ENCODE measurements at regions not wholly inside any gene's neighbourhood (a gene's known extent, or its start where the extent isn't known, plus 50 kb on each side); places are given as distances from the start of the nearest gene placed in this dataset.
"Not testable (repeated sequence)": the region's sequence is repeated elsewhere in the genome, so short reads cannot be mapped to it uniquely, and the experiment has no call there.

DNA sequence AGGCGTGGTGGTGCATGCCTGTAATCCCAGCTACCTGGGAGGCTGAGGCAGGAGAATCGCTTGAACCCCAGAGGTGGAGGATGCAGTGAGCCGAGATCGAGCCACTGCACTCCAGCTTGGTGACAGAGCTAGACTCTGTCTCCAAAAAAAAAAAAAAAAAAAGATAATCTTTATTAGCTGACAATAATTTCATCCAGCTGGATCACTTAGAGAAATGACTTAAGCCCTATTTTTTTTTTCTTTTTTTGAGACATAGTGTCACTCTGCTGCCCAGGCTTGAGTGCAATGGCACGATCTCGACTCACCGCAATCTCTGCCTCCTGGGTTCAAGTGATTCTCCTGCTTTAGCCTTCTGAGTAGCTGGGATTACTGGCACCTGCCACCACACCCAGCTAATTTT is 51.6 kb upstream of the MAP4K4 start:
- not testable (repeated sequence) for DNase-seq (ENCODE audit: low read depth)

DNA sequence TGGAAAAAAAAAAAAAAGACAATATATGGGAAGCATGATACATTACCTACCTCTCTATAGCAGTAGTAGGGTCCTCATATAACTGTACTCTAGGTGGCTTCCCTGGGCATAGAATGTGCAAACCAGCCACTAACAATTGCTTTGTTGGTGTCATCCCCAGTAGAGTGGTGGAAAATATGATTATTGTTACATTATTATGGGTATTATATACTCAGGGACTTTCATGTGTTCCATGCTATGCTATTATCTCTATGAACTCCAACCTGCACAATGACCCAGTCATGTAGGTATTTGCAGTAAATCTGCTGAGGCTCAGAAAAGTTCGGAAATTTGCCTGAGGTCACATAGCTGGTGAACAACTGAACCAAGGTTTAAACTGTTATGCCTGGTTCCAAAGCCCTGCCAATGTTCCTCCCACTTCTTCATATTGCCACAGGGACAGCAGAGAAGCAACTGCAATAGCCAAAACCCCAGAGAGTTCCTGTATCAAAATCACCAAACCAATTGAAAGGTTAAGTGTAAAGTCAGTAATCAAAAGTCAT is 52.6 kb upstream of the MAP4K4 start:
- DNase-seq (ENCODE audit: low read depth) = no peak

DNA sequence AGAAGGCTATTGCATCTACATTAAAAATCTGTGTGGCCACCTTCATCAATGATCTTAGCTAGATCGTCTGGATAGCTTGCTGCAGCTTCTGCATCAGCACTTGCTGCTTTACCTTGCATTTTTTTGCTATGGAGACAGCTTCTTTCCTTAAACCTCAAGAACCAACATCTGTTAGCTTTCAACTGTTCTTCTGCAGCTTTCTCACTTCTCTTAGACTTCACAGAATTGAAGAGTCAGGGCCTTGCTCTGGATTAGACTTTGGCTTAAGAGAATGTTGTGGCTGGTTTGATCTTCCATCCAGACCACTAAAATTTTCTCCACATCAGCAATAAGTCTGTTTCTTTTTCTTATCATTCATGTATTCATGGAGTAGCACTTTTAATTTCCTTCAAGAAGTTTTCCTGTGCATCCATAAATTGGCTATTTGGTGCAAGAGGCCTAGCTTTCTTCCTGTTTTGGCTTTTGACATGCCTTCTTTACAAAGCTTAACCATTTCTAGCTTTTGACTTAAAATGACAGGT is 54.4 kb upstream of the MAP4K4 start:
- no peak for DNase-seq (ENCODE audit: low read depth)

DNA sequence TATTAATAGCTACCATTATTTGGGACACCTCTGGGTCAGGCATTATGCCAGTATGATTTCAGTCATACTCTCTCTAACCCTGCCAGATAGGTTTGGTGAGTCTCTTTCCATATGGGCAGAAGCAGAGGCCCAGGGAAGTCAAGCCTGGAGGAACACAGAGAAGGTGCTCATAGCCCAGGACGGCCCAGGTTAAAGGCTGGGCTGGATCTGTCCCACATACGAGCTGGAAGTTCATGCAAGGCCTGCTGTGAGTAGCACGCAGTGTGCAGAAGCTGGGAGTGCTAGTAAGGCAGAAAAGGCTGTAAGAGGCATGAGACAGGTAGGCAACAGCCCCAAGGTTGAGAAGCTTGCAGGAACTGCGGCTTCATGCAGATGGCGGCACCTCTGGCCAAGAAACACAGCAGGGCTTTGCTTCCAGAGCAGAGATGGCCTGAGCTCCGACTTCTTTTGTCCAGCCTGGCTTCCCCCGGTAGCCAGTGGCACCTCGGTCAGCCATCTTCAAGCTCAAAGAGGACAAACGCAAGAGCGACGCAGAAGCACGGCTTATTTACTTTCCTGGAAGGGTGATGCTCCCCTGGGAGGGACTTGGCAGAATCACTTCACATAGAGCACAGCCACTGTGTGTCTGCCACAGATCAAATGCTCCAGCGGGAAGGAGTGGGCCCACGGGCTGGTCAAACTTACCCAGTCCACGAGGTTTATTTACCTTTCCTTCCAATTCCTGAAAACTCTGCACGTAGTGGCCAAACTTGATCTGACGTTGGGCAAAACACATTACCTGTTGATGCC is 58.5 kb upstream of the MAP4K4 start:
- no peak for DNase-seq (ENCODE audit: low read depth)

DNA sequence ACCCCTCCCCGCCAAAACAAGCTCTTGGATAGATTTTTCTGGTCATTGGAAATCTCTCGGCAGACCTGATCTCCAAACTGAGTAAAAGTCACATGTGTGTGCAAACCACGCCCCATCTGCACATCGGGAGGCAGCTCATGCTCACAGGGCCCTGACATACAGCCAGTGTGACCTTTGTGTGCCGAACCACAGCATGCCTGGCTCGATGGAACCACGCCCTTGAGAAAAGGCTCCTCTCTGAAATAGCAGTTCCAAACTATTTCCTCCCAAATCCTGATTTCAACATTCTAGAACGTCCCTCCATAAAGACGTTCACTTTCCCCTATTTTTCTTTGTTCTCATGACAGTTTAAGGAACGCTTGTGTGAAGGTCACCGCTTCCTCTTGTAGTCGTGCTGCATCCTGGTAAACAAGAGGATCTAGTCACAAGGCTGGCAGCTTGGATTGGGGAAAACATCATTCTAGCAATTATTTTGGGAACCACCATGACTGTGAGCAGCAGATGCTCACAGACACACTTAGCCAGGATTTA is 59.3 kb upstream of the MAP4K4 start:
- DNase-seq (ENCODE audit: low read depth) = no peak

DNA sequence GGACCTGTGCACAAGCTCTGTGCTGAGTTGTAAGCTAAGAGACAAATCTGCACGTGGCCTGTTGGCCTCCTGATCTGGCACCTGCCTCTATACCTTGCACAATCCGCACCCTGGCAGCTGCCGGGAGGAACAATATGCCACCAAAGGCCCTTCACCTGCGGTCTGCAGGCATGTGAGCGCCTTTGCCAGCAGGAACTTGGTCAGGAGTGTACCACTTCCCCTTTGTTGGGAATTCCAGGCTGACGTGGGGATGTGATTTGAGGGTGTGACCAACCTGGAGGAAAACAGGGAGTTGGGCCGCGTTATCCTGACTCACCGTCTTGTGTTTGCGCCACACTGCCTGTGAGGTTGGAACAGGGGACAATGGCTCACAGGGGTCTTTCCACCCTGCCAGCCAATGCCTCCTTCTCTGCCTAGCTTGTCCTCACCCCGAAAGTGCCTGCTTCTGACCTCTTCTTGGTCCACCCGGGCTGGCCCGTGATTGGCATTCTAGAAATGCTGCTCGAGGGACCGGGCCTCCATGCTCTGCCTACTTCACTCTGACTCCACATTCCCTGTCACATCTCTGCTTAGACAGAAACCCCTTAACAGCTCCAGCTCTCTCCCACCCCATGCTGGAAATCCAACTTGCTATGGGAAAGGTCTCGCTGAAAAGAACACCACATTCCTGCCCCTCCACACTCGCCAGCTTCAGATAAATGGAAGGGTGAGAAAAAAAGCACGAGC is 67.1 kb upstream of the MAP4K4 start:
- DNase-seq (ENCODE audit: low read depth) = no peak

DNA sequence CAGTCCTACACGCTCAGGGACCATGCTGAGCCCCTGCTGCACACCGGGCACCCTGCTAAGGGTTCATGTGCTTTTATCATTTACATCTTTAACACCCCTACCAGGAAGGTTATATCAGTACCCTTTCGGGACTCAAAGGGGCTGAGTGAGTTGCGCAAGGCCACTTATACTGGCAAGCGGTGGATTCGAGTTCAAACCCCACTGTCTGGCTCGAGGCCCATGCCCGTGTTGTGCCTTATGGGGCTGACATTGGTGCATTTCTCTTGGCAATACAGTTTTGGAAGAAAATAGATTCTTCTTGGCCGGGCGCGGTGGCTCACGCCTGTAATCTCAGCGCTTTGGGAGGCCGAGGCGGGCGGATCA is 69.5 kb upstream of the MAP4K4 start:
- no peak for DNase-seq (ENCODE audit: low read depth)

DNA sequence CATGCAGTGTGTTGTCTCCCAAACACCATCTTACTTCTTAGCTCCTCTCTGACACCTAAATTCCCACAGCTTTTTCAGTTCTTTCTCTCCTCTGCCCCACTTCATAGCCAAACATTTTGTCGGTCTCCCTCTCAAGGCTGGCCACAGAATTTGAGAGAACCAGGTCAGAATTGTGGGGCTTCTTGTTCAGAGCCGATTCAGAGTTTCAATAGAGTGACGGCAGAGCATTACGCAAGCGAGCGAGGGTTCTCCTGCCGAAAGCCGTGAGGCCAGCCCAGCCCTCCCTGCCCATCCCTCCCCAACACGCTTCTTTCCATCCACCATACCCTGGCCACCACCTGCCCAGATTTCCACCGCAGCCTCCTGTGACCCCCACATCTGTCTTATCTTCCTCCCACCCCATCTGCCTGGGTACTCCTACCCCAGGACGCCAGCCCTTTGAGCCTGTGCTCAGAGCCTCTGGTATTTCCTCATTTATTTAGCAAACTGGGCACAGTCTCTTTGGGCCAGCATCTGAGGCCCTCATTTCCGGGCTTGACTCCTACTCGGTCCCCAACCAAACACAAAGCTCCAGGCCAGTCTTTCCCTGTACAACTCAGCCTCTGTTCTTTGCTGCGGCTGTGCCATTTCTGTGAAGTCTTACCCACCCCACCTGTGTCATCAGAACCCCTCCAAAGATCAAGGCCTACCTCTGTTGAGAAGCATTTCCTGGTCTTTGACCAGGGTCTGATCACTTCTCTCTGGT is 70.0 kb upstream of the MAP4K4 start:
- no peak for DNase-seq (ENCODE audit: low read depth)

DNA sequence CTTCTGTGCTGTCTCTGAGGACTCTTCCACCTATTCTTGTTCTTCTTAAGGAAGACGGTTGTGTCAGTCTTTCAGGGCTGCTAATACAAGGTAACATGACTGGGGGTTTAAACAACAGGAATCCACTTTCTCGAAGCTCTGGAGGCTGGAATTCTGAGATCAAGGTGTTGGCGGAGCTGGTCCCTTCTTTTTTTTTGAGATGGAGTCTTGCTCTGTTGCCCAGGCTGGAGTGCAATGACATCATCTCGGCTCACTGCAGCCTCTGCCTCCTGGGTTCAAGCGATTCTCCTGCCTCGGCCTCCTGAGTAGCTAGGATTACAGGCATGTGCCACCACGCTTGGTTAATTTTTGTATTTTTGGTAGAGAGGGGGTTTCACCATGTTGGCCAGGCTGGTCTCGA is 71.7 kb upstream of the MAP4K4 start:
- not testable (repeated sequence) for DNase-seq (ENCODE audit: low read depth)

DNA sequence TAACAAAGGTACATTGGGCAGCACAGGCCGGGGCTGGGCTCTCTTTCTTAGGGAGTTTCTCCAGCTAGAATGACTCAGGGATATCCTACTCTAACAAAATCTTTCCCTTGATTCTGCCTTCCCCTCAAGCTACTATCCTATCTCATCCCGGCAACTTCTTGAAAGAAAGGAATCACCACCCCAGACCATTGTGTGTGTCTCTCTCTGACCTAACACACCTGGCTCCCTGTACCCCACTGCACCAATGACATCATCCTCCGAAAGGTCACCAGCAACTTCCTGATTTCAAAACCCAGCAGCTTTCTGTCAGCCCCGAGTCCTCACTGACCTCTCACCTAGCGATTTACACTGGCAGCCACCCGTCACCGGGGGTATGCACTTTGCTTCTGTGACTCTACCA is 72.1 kb upstream of the MAP4K4 start:
- DNase-seq (ENCODE audit: low read depth) = no peak

DNA sequence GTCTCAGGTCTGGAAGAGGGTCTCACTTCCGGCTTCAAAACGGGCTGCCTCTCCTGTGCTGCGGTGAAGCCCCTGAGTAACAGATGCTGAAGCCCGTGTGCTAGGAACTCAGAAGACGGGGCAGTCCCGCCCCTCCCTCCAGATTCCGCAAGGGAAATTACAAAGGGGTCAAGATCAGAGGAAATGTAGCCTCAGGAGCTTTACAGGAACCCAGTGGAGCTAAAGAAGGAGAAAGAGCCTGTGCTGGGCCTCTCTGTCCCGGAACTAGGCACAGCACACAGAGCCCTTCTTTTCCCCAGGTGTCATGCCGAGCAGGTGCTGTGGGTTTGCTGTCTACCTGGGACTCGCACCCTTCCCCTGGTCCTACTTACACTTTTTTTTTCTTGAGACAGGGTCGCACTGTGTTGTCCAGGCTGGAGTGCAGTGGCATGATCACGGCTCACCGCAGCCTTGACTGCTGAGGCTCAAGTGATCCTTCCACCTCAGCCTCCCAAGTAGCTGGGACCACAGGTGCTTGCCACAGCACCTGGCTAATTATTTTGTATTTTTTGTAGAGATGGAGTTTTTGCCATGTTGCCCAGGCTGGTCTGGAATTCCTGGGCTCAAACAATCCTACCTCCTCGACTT is 72.7 kb upstream of the MAP4K4 start:
- DNase-seq (ENCODE audit: low read depth) = no peak

DNA sequence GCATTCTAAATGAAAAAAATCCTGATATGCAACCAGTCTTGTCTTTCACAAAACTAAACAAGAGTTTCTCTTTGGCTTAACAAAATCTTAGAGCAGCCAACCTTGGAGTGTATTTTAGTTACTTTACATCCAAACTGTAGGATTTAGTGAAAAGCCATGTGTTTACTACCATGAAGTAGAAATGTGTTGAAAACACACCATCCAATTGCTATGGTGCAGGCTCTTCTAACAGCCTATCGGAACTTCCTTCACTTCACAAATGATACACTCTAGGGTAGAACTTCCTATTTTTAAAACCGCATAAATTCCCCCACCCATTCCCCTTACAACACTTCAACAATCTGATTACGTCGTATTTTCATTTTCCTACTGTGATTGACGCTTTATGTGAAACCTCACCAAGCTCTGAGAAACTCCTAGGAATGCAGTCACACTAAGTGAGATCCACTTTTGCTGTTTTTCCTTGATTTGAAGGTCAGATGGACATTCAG is 74.4 kb upstream of the MAP4K4 start:
- no peak for DNase-seq (ENCODE audit: low read depth)

DNA sequence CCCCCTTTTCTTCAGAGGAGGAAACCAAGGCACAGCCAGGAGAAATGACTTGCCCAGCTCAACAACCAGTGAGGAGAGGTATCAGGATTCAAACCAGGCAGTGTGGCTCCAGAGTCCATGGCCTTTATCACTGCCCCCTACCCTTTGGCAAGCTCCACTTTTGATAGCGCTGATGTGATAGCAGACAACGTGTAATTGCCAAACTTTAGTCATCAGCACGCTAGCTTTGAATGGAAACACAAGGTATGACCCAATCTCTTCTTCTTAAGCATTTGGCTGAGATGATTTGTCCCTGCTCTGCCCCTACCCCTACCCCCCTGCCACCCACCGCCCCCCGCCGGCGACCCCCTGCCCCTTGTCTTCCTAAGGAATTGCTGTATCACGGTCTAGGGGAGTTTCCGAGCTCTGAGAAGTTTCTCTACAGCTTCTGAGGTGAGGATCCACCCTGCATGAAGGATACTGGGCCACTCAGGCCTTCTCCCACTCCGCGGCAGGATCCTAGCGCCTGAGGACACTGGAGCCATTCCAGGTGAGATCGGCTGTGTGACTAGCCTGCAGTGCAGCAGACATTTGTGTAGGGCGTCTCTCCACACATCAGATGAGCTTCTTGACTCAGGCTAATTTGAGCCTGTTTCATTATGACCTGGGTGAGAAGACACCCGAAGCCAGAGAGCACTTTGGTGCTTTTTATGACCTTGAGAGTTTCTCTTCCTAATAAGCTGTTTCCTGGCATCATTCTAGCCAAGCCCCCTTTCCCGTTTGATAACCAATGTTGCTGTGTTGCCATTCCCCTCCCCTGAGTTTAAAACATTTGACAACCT is 75.1 kb upstream of the MAP4K4 start:
- no peak for DNase-seq (ENCODE audit: low read depth)

DNA sequence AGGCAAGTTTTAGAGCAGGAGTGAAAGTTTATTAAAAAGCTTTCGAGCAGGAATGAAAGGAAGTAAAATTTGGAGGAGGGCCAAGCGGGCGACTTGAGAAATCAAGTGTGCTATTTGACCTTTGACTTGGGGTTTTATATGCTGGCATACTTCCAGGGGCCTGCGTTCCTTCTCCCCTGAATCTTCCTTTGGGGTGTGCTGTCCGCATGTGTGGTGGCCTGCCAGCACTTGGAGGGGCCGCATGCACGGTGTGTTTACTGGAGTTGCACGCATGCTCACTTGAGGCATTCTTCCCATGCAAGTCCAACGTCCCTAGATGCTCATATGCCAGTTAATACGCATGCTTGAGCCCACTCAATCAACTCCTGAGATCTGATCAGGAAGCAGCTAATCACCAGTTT is 78.3 kb upstream of the MAP4K4 start:
- no peak for DNase-seq (ENCODE audit: low read depth)

DNA sequence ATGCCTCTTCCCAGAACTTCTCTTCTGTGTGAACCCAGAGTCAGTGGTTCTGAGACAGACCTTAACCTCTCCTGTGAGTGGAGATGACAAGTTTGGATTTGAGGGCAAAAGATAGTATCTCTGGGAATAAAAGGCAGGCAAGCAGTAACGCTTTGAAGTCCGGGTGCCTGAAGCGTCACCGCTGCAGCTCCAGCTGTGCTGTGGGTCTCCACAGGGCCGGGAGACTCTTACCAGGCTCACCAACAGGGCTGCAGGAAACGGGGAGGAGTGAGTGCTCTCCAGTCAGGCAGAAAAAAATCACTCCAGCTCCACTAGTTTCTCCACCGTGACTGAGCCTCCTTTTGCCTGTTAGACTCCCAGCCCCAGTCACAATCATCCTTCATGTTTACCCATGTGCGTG is 79.7 kb upstream of the MAP4K4 start:
- DNase-seq (ENCODE audit: low read depth) = no peak

DNA sequence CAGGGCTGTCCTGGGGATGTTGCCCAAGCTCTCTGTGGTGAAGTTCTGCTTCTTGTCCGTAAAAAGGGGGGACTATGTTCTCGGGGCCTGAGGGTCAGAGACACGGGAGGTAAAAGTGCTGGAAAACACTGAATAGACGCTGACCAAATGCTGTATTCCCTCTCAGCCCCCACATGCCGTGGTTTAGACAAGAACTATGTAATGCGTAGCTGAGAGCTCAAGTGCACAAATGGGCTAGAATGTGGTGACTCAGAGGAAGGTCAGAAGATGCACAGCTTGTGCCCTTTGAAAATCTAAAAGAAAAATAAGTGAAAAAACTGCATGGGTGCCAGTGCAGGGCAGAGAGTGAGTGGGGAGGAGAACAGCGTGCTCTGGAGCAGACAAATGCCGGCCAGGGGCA is 80.3 kb upstream of the MAP4K4 start:
- DNase-seq (ENCODE audit: low read depth) = peak; percentile 16

DNA sequence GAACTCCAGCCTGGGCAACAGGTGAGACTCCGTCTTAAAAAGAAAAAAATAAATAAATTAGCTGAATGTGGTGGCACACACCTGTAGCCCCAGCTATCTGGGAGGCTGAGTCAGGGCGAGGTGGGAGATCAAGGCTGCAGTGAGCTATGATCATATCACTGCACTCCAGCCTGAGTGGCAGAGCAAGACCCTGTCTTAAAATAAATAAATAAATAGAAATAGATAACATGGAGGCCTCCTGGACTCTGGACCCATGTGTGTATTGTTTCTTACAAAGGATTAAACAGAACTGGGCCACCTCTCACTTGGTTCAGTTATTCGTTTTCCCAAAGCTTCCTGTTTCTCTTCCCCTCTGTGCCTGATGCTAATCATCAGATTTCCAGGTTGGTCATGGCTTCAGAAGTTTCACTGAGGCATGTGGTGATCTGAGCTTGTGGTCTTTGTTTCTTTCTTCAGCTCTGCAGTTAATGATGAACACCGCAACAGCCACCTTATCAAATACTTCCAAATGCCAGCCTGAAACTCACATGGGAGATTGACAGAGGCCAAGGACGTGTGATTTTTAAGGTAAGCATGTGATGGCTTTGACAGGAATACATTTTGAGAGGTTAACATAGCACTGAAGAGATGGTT is 83.3 kb upstream of the MAP4K4 start:
- DNase-seq (ENCODE audit: low read depth) = no peak

DNA sequence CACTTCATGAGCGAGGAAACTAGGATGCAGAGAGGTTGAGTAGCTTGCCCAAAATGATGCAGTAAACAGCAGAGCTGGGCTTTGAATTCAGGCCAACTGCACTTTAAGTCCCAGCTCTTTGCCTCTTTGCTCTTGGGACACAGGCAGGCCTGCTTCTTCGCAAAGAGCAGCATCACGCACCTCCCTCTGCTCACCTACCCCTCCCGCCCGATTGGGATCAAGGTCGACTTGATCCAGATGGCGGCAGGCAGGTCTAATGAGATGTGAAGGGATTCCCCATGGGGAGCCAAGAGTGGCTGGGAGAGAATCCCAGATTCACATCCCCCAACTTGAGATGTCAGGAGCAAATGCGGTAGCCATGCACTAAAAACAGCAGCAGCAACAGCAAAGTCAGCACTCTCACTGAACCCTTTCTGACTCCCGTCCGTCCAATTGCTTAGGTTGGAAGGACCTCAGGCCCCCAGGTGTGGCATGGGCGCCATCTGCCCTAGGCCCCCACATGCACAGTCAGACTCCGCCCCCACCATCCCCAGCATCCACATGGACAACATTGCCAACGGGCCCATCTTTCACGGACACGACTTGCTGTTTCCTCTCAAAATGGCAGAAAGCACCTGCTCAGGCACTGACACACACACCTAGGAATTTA is 84.3 kb upstream of the MAP4K4 start:
- DNase-seq (ENCODE audit: low read depth) = no peak

DNA sequence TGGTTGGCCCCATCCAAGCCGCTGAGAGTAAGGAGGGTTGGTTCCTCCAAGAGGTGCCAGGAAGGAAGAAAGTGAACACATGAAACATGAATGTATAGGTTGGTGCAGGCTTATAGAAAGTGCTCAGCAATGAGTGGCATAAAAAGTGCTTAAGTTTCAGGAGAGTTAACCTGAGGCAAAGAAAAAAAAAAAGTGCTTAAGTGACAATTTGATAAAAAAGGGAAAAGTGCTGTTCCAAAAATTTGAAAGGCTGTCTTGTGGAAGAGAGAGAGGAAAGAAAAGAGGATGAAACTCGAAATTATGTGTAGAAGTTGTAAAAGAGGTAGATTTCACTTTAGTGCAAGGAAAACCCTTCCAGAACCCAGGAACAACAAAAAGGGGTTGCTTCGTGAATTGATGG is 85.5 kb upstream of the MAP4K4 start:
- DNase-seq (ENCODE audit: low read depth) = no peak

Data from GM04503 (cell line).